Endothelial cell of umbilical vein (primary cell): ENCODE measurements at regions not wholly inside any gene's neighbourhood (a gene's known extent, or its start where the extent isn't known, plus 50 kb on each side); places are given as distances from the start of the nearest gene placed in this dataset.

Source experiments
- BruUV-seq: library from RNA; stranded (reverse); fragments of 400-500 nt; replicated peaks from 2 replicates; lab custom pipeline; 2021; lab: Mats Ljungman, UMichigan
- CTCF ChIA-PET: fragments of 300-600, 350-600 bp; sonication (Branson Sonifier 250); formaldehyde crosslinking; loops from one replicate; lab custom pipeline; 2021; ENCODE audit warnings: antibody characterized with exemption, inconsistent platforms; lab: Charles Lee
- POLR2A ChIA-PET: fragments of 300-600, 350-600 bp; sonication (Branson Sonifier 250); formaldehyde crosslinking; loops from one replicate; lab custom pipeline; 2021; ENCODE audit warnings: antibody characterized with exemption, inconsistent platforms; lab: Charles Lee
- DNase-seq: peaks from one replicate; pipeline ENCODE4 v3.0.0-alpha.2; 2011; ENCODE audit warnings: low read depth, low spot score
- FAIRE-seq: peaks from 2 replicates; lab custom pipeline; 2011; peaks lifted over from hg19 to GRCh38; lab: Jason Lieb, UNC
- H2AFZ ChIP-seq: 2 replicates; pipeline ENCODE4 v1.6.0; 2012; ENCODE audit warnings: low read depth, low read length, control low read depth, inconsistent platforms
- H3K27ac ChIP-seq: 2 replicates; pipeline ENCODE4 v1.5.1; 2011; ENCODE audit warnings: low read depth, mild to moderate bottlenecking, control low read depth, low read length, moderate library complexity; ENCODE audit not compliant: insufficient read depth
- H3K27me3 ChIP-seq, 2 experiments: 2 replicates each; pipeline versions ENCODE4 v1.6.0 to v1.6.1; 2011; ENCODE audit warnings: low read length in 2 of 2, mixed read lengths in 1 of 2; ENCODE audit not compliant: control insufficient read depth in 2 of 2, insufficient read depth in 2 of 2
- H3K36me3 ChIP-seq, 2 experiments: 2 replicates in 1 of 2; 3 replicates in 1 of 2; pipeline ENCODE4 v1.5.1; 2011; ENCODE audit warnings: low read length in 2 of 2, mild to moderate bottlenecking in 1 of 2, moderate library complexity in 1 of 2; ENCODE audit not compliant: control insufficient read depth in 2 of 2, insufficient read depth in 2 of 2; ENCODE audit errors: extremely low read depth in 1 of 2
- H3K4me1 ChIP-seq: 3 replicates; pipeline ENCODE4 v1.5.1; 2011; ENCODE audit warnings: mild to moderate bottlenecking, low read length; ENCODE audit not compliant: control insufficient read depth, insufficient read depth; ENCODE audit errors: extremely low read depth
- H3K4me2 ChIP-seq: 2 replicates; pipeline ENCODE4 v1.6.1; 2011; ENCODE audit warnings: low read length, control low read depth, mixed read lengths; ENCODE audit not compliant: insufficient read depth
- H3K4me3 ChIP-seq, 3 experiments: fragments of 200-600 bp in 1 of 3; sonication (generic), shearing (Covaris generic) in 1 of 3; replicated peaks in 1 of 3; 2 replicates each; pipeline ENCODE4 v1.5.1; 2011 to 2016; ENCODE audit warnings: control low read depth in 3 of 3, low read length in 3 of 3, mild to moderate bottlenecking in 2 of 3, inconsistent platforms in 1 of 3, low read depth in 1 of 3, moderate library complexity in 1 of 3; ENCODE audit not compliant: insufficient read depth in 1 of 3
- H3K79me2 ChIP-seq: 2 replicates; pipeline ENCODE4 v1.6.0; 2012; ENCODE audit warnings: low read length, inconsistent platforms; ENCODE audit not compliant: control insufficient read depth, insufficient read depth
- H3K9ac ChIP-seq: replicated peaks from 2 replicates; pipeline ENCODE3; 2011; ENCODE audit warnings: low read length, control low read depth; ENCODE audit not compliant: insufficient read depth; ENCODE audit errors: extremely low read depth
- H3K9me1 ChIP-seq: replicated peaks from 3 replicates; pipeline ENCODE4 v1.6.0; 2011; ENCODE audit warnings: mild to moderate bottlenecking, low read length; ENCODE audit not compliant: control insufficient read depth, insufficient read depth; ENCODE audit errors: extremely low read depth
- H3K9me3 ChIP-seq: replicated peaks from 2 replicates; pipeline ENCODE4 v1.5.1; 2012; ENCODE audit warnings: low read length, inconsistent platforms; ENCODE audit not compliant: control insufficient read depth, insufficient read depth
- H4K20me1 ChIP-seq: replicated peaks from 2 replicates; pipeline ENCODE3; 2011; ENCODE audit warnings: mild to moderate bottlenecking, low read length; ENCODE audit not compliant: control insufficient read depth, insufficient read depth; ENCODE audit errors: extremely low read depth
- CTCF ChIP-seq, 2 donors: IDR thresholded peaks; 1 replicate in 1 of 2; 2 replicates in 1 of 2; pipeline ENCODE4 v1.5.1; 2011; ENCODE audit warnings: low read length in 2 of 2, mild to moderate bottlenecking in 2 of 2, moderate library complexity in 2 of 2, control low read depth in 1 of 2, inconsistent platforms in 1 of 2, low read depth in 1 of 2; ENCODE audit not compliant: insufficient read depth in 1 of 2; ENCODE audit errors: extremely low read depth in 1 of 2
- EZH2 ChIP-seq: IDR thresholded peaks from 2 replicates; pipeline ENCODE4 v1.6.1; 2012; ENCODE audit warnings: borderline replicate concordance, low read depth, mild to moderate bottlenecking, moderate library complexity, low read length, inconsistent platforms; ENCODE audit not compliant: severe bottlenecking
- GATA2 ChIP-seq: IDR thresholded peaks from 2 replicates; pipeline ENCODE4 v1.7.0; 2011; ENCODE audit warnings: low read depth, mild to moderate bottlenecking, moderate library complexity, mixed read lengths, low read length; ENCODE audit not compliant: insufficient read length, insufficient read depth
- JUN ChIP-seq: IDR thresholded peaks from 2 replicates; pipeline ENCODE4 v1.6.1; 2011; ENCODE audit warnings: borderline replicate concordance, low read depth; ENCODE audit not compliant: insufficient read length, insufficient read depth
- MAX ChIP-seq: IDR thresholded peaks from 2 replicates; pipeline ENCODE4 v1.6.1; 2011; ENCODE audit not compliant: insufficient read depth, insufficient read length
- MYC ChIP-seq: IDR thresholded peaks from one replicate; pipeline ENCODE4 v1.6.1; 2011; ENCODE audit warnings: mild to moderate bottlenecking, low read depth, low read length
- POLR2A ChIP-seq: IDR thresholded peaks from 2 replicates; pipeline ENCODE4 v1.6.1; 2012; ENCODE audit warnings: low read depth, mild to moderate bottlenecking, control low read depth, low read length
- POLR2AphosphoS5 ChIP-seq: IDR thresholded peaks from 2 replicates; pipeline ENCODE4 v1.6.1; 2012; ENCODE audit warnings: low read depth, mild to moderate bottlenecking, control low read depth, low read length, moderate library complexity; ENCODE audit not compliant: insufficient read depth
- dilution Hi-C: fragments of 300-500 bp; cut with MboI; formaldehyde crosslinking; loops from one replicate; pipeline ENCODE4 v1.15.0; 2019; ENCODE audit warnings: low sequenced_read_pairs; ENCODE audit not compliant: extremely low pct_ligation_motif_present
- intact Hi-C: fragments of 100-400 bp; cut with micrococcal nuclease; formaldehyde crosslinking; loops from one replicate; pipeline ENCODE4 v1.10.0; 2022

DNA sequence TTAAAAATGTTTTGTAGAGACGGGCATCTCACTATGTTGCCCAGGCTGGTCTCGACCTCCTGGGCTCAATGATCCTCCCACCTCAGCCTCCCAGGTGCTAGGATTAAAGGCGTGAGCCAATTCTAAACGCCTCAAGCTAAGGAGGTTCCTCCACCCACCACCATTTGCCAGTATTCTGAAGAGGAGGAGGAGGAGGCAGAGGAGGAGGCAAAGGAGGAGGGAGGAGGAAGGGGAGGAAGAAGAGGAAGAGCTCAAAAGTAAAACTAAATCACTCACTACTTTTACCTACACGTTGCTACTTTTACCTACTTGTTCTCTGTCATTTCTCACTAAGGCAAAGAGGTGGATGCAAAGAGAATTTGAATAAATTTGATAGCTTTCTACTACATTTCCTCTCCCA, 63.6 kb upstream of the ARID1B start:
- CTCF ChIA-PET = no interaction called here
- H3K27ac ChIP-seq = no peak overlapping the region

More for the DNA sequence above, 63.6 kb upstream of the ARID1B start:
- no peaks in the 10 kb centered on the region for H3K9me1 ChIP-seq
- no TSS peak for BruUV-seq
- H3K4me2 ChIP-seq = no peak overlapping the region
- POLR2A ChIA-PET = no interaction called here
- H4K20me1 ChIP-seq = no peaks in the 10 kb centered on the region
- H3K27me3 ChIP-seq = peaks cover 5 to 9% of the 10 kb centered on the region in 2 experiments
- H3K79me2 ChIP-seq = no peaks in the 10 kb centered on the region
- H3K4me1 ChIP-seq = no peaks in the 10 kb centered on the region
- intact Hi-C loops = no loop called here
- no peak for FAIRE-seq
- H3K9ac ChIP-seq = no peak overlapping the region
- TF ChIP-seq POLR2AphosphoS5 (no peak), POLR2A (no peak), GATA2 (no peak), CTCF (IDR thresholded peaks at IDR 0.05; ENCODE audit: extremely low read depth in 1 of 2, insufficient read depth in 1 of 2, low read depth in 1 of 2, low read length in 2 of 2) (no peak), JUN (no peak), MAX (no peak), EZH2 (no peak), MYC (no peak)
- H3K4me3 ChIP-seq = no peak overlapping the region
- H3K9me3 ChIP-seq = no peaks in the 10 kb centered on the region
- no peak for DNase-seq
- no peak overlapping the region for H2AFZ ChIP-seq
- H3K36me3 ChIP-seq = no peaks in the 10 kb centered on the region
- dilution Hi-C loops = no loop called here
